GM19043 (cell line): ENCODE measurements at regions not wholly inside any gene's neighbourhood (a gene's known extent, or its start where the extent isn't known, plus 50 kb on each side); places are given as distances from the start of the nearest gene placed in this dataset.
"Not testable (repeated sequence)": the region's sequence is repeated elsewhere in the genome, so short reads cannot be mapped to it uniquely, and the experiment has no call there.

Experiments
- ATAC-seq: cut with Tn5 transposase; IDR thresholded peaks from one replicate; pipeline ENCODE4 v1.9.1; 2021; ENCODE audit warnings: low read depth; ENCODE audit not compliant: unreplicated experiment

- no peak for ATAC-seq
Observed at GRCh38 chr22:22756109-22756508, 111.7 kb downstream of the GGTLC2 start.

GRCh38 chr22:22756551-22757201 is 112.3 kb downstream of the GGTLC2 start:
- ATAC-seq: not testable (repeated sequence)

- not testable (repeated sequence) for ATAC-seq
Observed at GRCh38 chr22:22758101-22758807, 113.8 kb downstream of the GGTLC2 start.

- ATAC-seq: no peak
Observed at GRCh38 chr22:22759371-22759770, 115.0 kb downstream of the GGTLC2 start.

- no peak for ATAC-seq
Observed at GRCh38 chr22:22759889-22760546, 115.6 kb downstream of the GGTLC2 start.

GRCh38 chr22:22761606-22761962 is 117.2 kb downstream of the GGTLC2 start:
- no peak for ATAC-seq

- no peak for ATAC-seq
Observed at GRCh38 chr22:22761963-22762772, 117.8 kb downstream of the GGTLC2 start.

- ATAC-seq: no peak
Observed at GRCh38 chr22:22763512-22763911, 119.1 kb downstream of the GGTLC2 start.

GRCh38 chr22:22764085-22764484 is 119.7 kb downstream of the GGTLC2 start:
- no peak for ATAC-seq

- no peak for ATAC-seq
Observed at GRCh38 chr22:22767876-22768602, 119.6 kb upstream of the IGLL5 start.

GRCh38 chr22:22768885-22769284 is 118.7 kb upstream of the IGLL5 start:
- no peak for ATAC-seq

GRCh38 chr22:22769434-22770279 is 118.0 kb upstream of the IGLL5 start:
- ATAC-seq: no peak

- no peak for ATAC-seq
Observed at GRCh38 chr22:22770280-22770871, 117.2 kb upstream of the IGLL5 start.

- ATAC-seq: no peak
Observed at GRCh38 chr22:22770881-22771280, 116.7 kb upstream of the IGLL5 start.

GRCh38 chr22:22771696-22772377 is 115.8 kb upstream of the IGLL5 start:
- ATAC-seq: no peak

GRCh38 chr22:22772396-22772795 is 115.2 kb upstream of the IGLL5 start:
- ATAC-seq: no peak

GRCh38 chr22:22772883-22773282 is 114.7 kb upstream of the IGLL5 start:
- no peak for ATAC-seq

GRCh38 chr22:22773427-22773826 is 114.2 kb upstream of the IGLL5 start:
- no peak for ATAC-seq
